GM19025 (cell line): ENCODE measurements at regions not wholly inside any gene's neighbourhood (a gene's known extent, or its start where the extent isn't known, plus 50 kb on each side); places are given as distances from the start of the nearest gene placed in this dataset.

Source experiments
- ATAC-seq: cut with Tn5 transposase; IDR thresholded peaks from one replicate; pipeline ENCODE4 v1.9.1; 2021; ENCODE audit warnings: mild to moderate bottlenecking, low read depth, moderate library complexity; ENCODE audit not compliant: unreplicated experiment

DNA sequence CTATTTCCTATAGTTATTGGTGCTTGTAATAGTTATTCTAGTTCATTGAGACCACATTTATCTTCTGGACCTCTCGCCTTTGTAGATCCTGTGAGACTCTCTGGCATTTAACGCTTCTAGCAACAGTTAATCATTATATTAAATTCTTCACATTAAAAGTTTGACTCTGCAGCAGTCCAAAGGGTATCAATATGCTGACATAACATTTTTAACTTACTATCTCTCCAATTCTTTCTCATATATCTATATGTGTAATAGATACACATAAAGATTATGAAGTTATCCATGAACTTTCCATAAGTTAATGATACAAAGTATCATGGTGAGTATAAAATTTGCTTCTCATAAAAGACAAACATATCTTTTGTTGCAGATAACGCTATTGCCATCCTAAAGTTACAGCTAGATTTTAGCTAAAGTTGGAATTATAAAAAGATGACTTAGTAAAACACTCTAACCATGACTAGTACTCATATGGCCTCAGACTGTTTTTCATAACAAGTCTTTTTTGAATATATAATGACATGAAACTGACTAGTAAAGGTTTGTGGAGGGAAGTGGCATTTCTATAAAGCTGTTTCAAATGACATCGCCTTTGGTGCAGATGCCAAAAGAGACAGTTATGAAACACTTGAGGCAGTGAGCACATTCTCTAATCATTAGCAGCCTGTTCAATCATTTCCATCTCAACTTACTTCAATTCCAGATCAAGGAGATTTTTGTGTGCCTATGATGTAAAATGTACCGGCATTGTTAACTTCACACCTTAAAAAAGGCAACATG, 379.3 kb upstream of the CBLB start:
- ATAC-seq: peak; percentile 91

DNA sequence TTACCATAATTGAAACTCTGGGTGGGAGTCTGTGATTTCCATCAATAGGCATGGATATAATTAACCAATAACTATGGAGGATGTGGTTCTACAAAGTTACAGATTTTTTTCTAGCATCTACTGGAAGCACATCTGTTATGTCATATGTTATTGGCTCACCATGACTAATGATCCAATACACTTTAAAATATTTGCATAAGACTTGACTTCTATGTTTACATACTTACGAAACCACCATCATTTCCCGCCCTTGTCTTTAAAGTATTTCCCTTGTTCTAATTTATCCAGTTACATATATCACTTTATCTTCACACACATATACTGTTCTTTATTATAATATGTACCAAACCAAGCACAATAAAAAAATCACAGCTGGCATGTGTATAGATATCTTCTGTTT, 380.3 kb upstream of the CBLB start:
- ATAC-seq: no peak

DNA sequence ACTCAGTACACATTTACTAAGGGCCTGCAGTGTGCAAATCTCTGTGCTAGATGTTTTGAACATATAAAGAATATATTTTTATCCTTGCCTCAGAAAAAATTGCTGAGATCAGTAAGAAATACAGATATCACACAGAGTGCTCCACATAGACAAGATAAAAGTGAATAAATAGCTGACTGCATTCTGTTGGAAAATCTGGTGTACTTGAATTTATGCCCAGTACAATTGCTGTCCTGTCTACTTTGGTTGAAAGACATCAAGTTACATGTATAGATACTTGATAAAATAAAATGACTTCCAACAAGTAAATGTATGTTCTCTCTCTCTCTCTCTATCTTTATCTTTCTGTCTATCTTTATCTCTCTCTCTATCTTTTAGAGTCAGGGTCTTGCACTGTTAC, 381.2 kb upstream of the CBLB start:
- no peak for ATAC-seq

DNA sequence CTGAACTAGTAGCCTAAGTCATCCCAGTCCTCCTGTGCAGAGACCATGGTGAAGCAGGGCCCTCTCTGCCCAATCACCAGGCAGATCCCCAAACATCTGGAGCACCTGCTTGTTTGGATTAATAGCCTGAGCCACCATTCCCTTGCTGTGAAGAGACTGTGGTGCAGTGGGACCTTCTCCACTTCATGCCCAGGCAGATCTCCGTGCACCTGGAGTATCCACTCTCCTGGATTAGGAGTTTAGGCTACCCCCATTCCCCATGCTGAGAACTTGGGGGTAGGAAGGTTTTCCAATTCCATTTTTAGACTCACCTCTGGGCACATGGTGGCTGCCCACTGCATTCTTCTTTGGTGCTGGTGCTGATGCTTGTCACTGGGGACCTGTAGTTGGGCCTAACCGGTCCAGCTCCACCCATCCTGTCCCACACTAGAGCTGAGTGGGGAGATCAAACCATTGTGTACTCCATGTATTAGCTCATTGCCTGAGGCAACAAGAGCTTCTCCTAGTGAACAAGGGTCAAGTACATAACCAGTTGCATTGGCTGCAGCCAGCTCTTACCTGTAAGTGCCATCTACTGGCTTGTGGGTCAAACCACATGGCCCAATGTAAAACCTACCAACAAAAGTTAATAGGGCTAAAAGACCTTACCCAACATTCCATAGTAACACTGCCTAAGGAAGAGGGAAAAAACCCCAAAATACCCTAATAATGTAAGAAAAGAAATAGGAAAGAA, 382.5 kb upstream of the CBLB start:
- no peak for ATAC-seq

DNA sequence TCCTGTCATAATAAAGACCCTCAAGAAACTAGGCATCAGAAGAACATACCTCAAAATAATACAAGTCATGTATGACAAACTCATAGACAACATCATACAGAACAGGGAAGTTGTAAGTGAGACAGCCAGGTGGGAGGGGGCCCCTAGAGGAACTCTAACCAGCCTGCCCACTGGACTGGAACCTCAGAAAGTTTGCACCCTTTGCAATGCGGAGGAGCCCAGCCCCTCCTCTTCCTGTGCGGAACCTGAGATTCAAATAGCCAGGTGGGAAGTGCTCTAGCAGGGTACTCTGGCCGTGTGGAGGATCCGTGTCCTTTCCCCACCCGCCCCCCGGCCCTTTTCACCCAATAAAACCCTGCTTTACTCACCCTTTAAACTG, 387.0 kb upstream of the CBLB start:
- ATAC-seq: peak; percentile 79

DNA sequence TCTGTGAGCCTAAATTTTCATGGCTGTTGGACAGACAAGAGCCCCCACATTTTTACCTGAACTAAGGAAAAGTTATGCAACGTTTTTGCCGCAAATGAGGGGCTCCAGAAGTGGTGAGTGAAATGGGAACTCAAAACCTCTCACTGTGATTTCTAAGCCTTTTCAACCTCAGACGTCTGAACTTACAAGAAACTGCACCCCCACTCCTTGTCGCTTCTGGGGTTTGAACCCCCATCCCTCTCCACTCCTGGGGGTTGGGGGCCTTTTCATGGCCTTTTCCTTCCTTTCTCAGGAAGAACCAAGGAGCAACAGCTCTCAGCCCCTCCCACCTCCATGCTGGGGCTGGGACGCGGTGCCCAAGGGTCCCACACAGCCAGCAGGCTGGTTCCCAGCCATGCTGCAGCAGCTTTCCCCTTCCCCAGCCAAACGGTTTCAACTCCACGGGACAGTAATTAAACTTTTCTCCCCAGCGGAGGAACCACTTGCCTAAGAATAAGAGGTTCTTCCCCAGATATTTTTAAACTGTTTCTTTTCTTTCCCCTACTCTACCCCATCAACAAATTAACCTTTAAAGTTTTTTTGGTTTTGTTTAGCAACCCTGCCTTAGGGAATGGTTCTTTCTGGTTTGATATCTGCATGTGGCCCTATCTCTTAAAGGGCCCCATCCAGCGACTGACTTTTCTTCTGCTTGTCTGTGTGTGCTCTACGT, 387.6 kb upstream of the CBLB start:
- ATAC-seq: peak; percentile 32

DNA sequence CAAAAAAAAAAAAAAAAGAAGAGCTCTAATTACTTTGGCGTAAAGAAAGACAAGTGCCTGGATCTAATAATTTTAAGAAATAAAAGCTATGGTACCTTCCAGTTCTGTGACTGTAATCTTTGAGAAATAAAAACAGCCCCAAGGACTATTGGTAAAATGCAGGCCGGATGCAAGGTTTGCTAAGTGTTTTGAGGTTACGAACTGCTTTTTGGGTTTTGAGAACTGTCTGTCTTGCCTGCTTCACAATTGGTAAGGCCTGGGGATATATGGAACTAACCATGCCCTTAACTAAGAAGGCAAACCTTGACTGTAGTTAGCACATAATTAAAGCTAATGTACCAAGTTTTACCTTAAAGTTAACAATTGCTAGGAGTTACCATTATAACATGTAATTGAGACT, 388.4 kb upstream of the CBLB start:
- no peak for ATAC-seq

DNA sequence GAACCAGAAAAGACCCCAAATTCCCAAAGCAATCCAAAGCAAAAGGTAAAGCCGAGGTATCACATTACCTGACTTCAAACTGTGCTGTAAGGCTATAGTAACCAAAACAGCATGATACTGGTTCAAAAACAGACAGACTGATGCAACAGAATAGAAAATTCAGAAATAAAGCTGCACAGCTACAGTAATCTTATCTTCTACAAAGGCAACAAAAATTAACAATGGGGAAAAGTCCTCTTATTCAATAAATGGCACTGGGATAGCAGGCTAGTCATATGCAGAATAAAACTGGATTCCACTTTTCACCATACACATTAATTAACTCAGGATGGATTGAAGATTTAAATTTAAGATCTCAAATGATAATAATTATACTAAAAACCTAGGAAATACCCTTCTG, 392.6 kb upstream of the CBLB start:
- no peak for ATAC-seq

DNA sequence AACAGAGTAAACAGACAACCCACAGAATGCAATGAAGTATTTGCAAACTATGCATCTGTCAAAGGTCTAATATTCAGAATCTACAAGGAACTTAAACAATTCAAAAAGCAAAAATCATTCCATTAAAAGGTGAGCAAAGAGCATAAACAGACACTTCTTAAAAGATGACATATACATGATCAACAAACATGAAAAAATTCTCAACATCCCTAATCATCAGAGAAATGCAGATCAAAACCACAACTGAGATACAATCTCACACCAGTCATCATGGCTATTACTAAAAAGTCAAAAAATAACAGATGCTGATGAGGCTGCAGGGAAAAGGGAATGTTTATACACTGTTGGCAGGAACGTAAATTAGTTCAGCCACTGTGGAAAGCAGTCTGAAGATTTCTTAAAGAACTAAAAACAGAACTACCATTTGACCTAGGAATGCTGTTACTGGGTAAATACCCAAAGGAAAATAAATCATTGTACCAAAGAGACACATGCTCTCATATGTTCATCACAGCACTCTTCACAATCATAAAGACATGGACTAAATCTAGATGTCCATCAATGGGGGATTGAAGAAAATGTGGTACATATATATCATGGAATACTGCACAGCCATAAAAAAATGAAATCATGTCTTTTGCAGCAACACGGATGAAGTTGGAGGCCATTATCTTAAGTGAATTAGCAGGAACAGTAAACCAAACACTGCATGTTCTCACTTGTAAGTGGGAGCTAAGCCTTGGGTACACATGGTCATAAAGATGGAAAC, 393.3 kb upstream of the CBLB start:
- no peak for ATAC-seq

DNA sequence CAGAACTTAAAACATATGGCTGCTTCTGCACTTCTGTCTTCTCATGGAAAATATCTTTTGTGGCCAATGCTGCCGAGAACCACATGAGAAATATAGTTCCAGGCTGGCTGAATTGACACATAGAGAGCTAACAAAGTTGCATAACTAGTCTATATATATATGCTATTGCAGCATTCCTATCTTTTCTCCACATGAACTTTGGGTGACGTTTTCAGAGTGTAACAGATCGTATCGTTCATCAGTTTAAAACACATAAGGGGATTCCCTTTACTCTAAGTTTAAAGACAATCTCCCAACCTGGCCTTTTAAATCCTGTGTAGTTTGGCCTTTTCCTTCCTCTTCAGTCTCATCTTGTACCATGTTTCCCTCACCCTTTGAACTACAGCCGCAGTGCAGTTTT, 394.2 kb upstream of the CBLB start:
- no peak for ATAC-seq

DNA sequence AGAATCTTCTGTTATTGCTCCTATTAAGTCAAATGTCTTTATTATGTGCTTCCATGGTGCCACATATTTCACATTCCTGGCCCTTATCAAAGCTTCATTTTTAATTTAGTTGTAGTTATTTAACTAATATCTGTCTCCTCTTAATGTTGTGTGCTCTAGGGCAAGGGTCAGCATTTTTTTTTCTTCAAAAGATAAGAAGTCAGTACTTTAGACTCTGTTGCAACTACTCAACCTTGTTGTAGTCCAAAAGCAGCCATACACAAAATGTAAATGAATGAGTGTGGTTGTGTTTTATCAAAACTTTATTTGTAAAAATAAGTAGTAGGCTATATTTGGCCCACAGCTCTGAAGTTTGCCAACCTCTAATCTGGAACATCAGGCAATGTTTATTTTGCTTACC, 394.7 kb upstream of the CBLB start:
- no peak for ATAC-seq

DNA sequence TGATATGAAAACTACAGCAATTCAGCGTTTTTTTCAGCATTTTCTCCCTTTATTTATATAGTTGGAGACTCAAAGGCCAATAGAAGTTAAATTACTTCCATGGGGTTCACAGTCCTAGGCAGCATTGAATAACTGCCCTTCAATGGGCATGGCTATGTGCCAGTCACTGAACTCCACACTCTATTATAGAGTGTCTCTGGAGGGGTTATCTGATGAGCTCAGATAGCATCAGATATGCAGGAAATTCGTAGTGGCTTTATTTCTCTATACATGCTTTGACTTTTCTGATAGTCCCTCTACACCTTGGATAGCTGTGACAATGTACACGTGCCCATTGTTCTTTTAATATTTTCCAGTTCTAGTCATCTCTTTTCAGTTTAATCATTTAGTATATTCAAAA, 396.9 kb upstream of the CBLB start:
- ATAC-seq: no peak

DNA sequence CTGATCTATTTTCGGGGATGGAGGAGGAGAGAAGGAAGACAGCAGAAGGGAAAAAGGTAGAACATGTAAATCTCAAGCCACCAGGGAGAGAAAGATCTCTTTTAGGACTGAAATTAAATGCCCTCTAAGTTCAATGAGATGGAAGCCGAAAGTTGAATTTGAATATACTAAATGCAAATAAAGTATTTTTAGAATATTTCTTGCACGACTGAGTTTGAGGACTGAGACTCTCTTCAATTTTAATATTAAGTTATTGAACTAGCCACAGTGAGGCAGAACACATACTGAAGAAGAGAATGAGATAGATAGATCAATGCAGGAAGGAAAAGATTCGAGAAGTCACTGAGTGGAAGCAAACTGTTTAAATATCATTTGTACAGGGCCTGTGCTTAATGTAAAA, 399.9 kb upstream of the CBLB start:
- no peak for ATAC-seq

DNA sequence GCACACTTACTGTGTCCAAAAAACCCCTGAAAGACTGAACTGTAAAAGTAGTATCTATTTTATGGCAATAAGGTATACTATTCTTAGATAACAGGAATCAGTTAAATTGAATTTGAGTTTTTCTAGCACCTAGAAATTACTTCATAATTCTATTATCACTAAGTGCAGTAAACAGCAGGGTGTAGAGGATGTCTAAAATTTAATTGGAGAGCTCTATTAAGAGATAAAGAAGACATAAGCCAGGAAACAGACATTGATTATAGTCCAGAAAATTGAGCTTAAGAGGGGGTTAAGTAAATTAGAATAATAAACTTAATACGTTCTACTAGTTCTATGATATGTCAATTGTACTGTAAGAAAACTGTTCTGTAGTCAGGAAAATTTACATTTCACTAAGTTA, 403.5 kb upstream of the CBLB start:
- no peak for ATAC-seq

DNA sequence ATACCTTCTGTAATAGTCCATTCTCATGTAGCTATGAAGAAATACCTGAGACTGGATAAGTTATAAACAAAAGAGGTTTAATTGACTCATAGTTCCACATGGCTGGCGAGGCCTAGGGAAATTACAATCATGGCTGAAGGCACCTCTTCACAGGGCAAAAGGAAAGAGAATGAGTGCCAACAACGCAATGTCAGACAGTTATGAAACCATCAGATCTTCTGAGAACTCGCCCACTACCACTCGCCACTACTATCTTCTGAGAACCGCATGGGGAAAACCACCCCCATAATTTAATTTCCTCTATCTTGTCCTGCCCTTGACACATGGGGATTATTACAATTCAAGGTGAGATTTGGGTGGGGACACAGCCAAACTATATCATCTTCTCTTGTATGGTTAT, 406.8 kb upstream of the CBLB start:
- ATAC-seq: no peak

DNA sequence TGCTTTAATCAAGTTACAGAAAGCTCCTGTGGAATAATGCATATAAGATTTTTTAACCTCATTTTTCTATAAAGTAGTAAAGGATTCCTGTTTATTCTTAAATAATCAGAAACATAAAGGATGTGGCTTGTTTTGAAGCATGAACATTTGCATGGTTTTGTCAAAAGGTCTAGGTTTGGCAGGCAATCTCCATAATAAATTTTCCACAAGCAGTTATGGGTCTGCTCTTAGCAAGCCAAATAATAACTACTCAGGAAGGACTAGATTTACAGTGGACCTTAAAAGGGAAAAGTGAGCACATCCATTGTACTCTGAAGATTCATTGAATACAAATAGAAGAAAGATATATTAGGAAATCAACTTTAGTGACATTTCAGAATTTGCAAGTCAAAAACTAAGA, 407.3 kb upstream of the CBLB start:
- no peak for ATAC-seq

DNA sequence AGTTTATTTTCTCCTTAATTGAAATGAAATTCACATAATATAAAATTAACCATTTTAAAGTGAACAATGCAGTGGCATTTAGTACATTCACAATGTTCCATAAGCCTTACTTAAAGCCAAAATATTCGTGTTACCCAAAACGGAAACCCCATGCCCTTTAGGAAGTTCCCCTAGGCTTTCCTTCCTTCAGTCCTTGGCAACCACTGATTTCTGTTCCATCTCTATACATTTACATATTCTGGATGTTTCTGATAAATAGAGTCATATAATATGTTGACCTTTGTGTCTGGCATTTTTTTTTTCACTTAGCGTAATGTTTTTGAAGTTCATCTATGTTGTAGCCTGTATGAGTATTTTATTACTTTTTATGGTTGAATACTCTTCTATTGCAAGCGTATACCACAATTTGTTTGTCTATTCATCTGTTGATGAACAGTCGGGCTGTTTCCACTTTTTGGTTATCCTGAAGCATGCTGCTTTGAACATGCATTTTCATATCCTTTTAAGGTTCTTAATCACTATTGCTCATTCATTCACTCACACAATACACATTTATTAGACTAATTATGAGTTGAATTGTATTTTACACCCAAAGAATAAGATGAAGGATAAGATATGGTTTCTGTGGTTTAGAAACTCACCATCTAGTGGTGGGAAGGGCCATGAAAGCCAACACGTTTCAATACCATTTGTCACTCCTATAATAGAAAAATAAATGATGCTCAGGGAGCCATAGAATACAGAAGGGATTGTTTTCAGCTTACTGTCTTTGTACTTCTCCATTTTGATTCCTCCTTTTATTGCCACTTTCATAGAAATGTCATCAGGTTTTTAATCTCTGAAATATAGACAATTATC, 408.2 kb upstream of the CBLB start:
- ATAC-seq: no peak

DNA sequence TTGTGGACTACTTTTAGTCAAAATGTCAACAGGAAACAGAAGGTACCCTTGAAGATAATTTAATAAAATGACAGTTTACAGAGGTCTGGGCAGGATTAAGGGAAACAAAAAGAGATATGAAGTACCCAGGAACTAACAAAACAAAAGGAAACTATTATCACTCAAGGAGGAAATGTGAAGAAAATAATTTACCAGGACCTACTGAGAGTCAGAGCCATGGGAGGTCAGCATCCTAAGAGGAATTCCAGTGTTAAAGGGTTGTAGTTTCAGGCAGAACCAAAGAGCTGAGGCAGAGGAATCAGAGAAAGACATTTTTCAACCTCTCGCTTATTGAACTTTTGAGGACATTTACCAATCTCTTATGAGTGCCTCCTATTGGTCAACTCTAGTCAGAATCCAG, 408.9 kb upstream of the CBLB start:
- ATAC-seq: no peak

DNA sequence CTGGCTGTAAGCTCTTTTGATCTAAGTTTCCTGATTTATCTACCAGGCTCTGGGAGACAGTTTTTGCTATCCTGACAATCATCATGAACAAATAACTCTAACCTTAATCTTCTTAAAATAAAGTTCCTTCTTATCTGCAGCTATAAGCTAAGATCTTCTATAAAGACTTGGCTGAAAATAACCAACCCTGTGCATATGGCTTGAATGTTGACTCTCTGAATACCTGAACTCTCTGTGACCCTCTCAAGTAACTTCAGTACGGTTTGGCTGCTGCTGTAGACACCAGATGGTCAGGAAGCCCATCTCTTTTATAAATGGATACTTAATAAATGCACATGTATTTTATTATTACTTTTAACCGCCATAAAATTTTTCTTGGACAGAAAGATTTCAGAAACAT, 412.4 kb upstream of the CBLB start:
- no peak for ATAC-seq

DNA sequence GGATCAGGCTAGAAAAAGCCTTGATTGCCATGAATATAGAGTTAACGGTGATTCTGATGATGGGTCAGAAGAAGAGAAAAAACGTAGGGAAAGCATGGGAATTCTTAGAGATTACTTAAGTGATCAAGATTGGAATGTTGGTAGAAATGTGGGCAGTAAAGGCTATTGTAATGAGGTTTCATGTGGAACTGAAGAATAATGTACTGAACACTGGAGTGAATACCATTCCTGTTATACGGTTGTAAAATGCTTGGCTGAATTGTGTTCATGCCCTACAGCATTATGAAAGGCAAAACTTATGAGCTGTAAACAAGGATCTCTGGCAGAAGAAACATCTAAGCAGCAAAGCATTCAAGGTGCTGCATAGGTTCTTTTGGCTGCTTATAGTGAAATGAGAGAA, 414.1 kb upstream of the CBLB start:
- ATAC-seq: no peak
